HG03060 (cell line): ENCODE measurements at regions not wholly inside any gene's neighbourhood (a gene's known extent, or its start where the extent isn't known, plus 50 kb on each side); places are given as distances from the start of the nearest gene placed in this dataset.
"Not testable (repeated sequence)": the region's sequence is repeated elsewhere in the genome, so short reads cannot be mapped to it uniquely, and the experiment has no call there.

ENCODE experiments used
- ATAC-seq: cut with Tn5 transposase; IDR thresholded peaks from one replicate; pipeline ENCODE4 v1.9.1; 2021; ENCODE audit warnings: low read depth, moderate number of reproducible peaks; ENCODE audit not compliant: unreplicated experiment

- not testable (repeated sequence) for ATAC-seq
These were observed 147.4 kb downstream of the USP22 start for GRCh38 chr17:20895426-20895825.

DNA sequence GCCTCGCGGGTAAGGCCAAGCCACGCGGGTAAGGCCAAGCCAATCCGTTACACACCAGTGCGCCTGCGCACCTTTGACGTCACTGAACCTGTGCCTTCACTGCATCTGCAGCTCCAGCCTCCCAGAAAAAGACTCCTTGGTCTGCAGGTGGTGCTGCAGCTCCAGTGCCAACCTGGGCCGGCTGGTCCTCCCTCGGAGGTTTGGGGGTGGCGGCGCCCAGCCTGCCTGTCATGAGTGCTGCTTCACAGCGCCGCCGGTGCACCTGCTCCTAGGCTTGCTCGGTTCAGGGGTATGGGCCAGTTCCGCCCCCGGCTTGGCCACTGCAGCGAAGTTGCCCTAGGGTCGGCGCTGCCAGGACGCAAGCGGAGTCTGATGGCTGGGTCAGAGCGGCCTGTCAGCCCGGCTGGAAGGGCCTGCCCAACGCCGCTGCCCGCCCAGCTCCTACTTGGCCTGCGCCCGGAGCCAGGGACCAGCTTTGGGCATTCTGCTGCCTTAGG, 146.6 kb downstream of the USP22 start:
- ATAC-seq, result no peak

- ATAC-seq, result not testable (repeated sequence)
These were observed 144.1 kb downstream of the USP22 start for GRCh38 chr17:20898726-20899125.

DNA sequence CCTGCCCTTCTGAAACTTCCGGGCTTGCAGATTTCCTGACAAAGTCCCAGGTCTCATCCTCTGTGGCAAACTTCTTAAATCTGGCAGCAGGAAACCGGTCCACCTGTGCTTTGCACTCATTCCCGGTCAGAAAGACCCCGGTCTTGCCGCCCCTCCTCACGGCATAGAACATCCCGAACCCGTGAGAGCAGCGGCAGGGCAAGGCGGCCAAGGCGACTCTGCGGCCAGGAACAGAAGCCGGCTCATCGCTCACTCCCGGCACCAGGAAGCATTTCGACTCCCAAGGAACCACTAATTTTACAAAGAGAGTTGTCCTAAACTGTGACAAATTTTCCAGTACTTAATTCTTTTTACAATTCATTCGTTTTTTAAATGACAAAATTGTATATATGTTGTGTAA, 140.3 kb downstream of the USP22 start:
- not testable (repeated sequence) for ATAC-seq

DNA sequence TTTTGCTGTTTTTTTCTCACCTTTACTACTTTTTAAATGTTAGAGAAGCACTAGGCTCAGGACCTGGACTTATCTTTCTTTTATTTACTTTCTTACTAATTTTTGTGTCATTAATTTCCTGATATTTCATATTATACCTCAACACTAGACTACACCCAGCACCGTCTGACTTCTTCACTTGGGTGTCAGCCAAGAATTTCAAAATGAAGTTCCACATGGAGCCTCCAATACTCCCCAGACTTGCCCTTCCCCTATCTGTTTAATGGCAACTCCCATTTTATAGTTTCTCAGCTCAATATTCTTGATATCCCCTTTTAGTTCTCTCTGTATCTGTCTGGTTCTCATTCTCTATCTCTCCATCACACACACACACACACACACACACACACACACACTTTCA, 139.3 kb downstream of the USP22 start:
- ATAC-seq, result not testable (repeated sequence)

GRCh38 chr17:20908313-20909267, 134.2 kb downstream of the USP22 start:
- peak; percentile 52 for ATAC-seq

DNA sequence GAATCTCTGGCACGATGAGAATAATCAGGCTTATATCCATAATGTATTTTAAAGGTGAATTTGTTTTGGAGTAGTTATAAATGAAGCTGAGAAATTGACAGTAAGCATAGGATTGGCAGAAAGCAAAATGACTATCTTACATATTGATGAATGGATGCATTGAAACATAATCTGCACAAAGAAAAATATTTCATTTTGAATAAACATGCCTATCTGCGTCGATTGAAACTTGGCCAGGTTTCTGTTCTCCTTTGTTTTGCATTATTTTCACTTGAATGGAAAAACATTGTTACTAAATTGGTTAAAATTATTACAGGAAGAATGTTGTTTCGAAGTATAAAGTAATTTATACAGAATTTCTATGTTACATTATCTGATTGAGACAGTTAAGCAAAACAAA, 128.2 kb downstream of the USP22 start:
- ATAC-seq, result no peak

- ATAC-seq, result no peak
These were observed 126.4 kb downstream of the USP22 start for GRCh38 chr17:20916383-20916782.

- not testable (repeated sequence) for ATAC-seq
These were observed 125.1 kb downstream of the USP22 start for GRCh38 chr17:20917610-20918306.

DNA sequence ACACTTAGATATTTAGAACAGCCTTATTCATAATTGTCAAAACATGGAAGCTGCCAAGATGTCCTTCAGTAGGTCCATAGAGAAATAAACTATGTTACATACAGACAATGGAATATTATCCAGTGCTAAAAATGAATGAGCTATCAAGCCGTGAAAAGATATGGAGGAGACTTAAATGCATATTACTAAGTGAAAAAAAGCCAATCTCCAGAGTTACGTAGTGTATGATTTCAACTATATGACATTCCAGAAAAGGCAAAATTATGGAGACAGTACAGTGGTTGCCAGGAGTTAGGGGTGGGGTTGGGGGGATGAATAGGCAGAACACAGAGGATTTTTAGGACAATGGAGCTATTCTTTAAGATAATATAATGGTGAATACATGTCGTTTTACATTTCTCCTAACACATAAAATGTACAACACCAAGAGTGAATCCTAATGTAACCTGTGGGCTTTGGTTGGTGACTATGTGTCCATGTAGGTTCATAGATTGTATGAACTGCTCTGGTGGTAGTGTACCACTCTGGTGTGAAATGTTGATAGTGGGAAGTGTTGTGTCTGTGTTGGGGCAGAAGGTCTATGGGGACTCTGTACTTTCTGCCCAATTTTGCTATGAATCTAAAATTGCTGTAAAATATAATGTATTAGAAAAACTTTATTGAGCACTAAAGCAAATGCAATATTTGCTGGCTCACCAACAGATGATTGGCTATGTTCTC, 122.6 kb downstream of the USP22 start:
- no peak for ATAC-seq

DNA sequence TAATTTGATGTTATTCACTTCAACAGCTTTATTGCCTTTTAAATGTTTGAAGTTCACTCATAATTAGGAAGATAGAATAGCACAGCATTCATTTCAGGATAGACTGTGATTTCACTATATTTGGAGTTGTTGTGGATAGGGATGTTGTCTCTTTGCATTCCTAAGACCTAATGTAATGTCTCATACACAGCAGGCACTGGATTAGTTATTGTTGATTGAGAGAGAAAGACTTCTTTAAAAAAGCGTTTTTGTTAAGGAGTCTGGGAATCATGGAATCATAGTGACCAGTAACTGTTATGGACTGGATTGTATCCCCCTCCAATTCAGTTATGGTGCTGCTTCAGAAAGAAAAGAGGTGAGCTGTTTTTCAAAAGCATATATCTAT, 122.0 kb downstream of the USP22 start:
- ATAC-seq, result no peak

- ATAC-seq, result no peak
These were observed 120.6 kb downstream of the USP22 start for GRCh38 chr17:20922128-20922670.

DNA sequence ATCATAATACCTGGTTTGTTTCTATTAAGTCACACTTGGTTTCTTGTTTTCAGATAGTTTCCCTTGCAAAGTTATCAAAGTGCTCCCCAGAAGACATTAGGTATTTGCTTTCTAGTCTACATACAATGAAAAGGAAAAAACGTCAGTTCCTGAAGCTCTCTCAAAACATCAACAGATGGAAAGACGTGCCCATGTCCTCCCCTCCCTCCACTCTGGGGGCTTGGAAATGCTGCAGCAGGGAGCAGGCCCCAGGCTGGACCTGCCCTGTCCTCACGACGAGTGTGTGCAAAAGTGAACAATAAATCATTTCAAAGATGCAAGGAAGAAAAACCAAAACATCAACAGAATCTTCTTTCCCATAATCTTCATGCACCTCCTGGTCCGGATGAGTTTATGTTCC, 118.5 kb downstream of the USP22 start:
- ATAC-seq, result no peak

DNA sequence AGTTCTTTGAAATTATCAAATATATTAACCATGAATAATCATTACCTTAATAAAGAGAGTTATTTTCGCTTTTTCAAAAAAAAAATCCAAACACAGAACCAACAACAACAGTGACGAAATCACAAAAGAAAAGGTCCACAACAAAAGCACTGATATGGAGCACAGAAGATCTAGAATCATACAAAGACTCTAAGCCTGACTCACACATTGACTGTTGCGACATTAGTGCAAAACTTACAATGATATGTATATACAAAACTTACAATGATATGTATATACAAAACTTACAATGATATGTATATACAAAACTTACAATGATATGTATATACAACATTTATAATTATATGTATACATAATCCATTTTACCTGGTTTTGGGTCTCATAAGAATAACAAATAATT, 117.7 kb downstream of the USP22 start:
- ATAC-seq, result no peak

GRCh38 chr17:20925954-20926353, 116.9 kb downstream of the USP22 start:
- no peak for ATAC-seq

DNA sequence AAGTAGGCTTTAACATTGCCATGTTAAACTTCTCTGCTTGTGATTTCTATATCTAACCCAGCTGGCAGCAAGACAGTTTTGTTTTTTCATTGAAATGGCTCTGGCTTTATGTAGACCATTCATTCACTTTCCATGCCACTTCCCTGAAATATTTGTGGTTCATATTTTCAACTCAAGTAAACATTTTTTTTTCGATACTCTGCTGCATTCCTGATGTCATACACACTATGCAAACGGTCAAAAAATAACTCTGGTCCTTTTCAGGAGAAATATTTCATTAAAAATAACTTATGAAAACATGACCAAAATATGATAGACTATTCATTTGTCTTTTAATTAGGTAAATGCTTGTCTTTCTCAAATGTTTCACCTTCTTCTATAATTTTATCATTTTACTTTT, 116.3 kb downstream of the USP22 start:
- no peak for ATAC-seq

DNA sequence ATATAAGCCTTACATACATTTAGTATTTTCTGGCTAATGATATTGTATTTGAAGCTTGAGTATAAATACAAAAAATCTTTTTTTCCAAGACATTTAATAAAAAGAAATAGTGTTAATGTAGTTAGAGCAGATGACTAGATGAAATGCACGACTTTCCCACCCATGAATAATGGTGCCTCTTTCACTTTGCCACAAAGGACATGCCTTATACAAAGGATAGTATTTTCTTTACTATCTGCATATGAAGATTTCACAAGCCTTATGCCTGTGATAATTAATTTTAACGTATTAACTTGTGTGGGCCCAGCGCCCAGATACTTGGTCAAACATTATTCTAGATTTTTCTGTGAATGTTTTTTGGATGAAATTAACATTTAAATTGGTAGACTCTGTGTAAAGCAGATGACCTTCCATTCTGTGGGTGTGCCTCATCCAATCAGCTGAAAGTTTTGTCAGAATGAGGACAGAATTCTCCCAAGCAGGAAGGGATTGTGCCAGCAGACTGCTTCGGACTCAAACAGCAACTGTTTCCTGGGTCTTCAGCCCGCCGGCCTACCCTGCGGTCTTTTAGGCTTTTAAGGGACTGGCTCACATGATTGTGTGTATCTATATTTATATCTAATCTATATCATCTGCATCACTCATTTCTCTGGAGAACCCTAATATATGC, 115.4 kb downstream of the USP22 start:
- no peak for ATAC-seq

GRCh38 chr17:20929334-20929733, 113.5 kb downstream of the USP22 start:
- no peak for ATAC-seq

DNA sequence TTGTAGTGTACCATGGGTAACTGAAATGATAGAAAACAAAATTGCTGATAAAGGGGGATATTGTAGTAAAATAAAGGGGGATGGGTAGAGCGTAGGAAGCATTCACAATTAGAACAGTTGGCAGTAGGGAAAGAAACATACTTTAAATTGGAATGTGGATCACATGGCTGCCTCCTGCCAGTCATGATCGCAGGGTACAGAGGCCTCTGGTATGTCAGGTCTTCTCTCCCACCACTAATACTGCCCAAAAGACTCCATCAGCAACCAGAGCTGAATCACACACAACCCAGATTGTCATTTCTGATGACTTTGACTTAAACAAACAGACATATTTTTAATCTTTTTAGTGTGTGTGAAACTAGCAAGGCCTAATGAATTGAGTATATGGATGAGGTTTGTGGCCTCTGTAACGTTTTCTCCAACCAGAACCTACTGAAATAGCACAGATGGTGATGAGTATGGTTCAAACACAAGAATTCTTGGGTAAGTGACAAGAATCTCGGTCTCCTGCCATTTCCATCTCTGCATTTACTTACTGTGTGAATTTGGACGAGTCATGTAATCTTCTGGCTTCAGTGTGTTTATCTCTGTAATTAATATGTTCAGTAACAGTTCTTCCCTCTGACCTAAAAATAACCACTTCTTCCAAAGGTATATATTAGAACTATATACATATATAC, 112.6 kb downstream of the USP22 start:
- no peak for ATAC-seq

- not testable (repeated sequence) for ATAC-seq
These were observed 109.8 kb downstream of the USP22 start for GRCh38 chr17:20933040-20933439.
